HFF-Myc (cell line): ENCODE measurements at regions not wholly inside any gene's neighbourhood (a gene's known extent, or its start where the extent isn't known, plus 50 kb on each side); places are given as distances from the start of the nearest gene placed in this dataset.

Source experiments
- DNase-seq: peaks from one replicate; pipeline ENCODE4 v3.0.0-alpha.2; 2011; ENCODE audit warnings: low read depth; ENCODE audit errors: extremely low read depth
- H3K4me3 ChIP-seq: replicated peaks from 2 replicates; pipeline ENCODE4 v1.5.1; 2011; ENCODE audit warnings: low read depth, mild to moderate bottlenecking, control low read depth, low read length
- CTCF ChIP-seq: IDR thresholded peaks from 2 replicates; pipeline ENCODE4 v1.5.1; 2012; ENCODE audit warnings: mild to moderate bottlenecking, low read depth, low read length, control low read depth; ENCODE audit errors: missing control alignments

GRCh38 chr1:63223426-63223825 is 98.9 kb upstream of the FOXD3 start:
- H3K4me3 ChIP-seq: no peak overlapping the region
- TF ChIP-seq CTCF: no peak
- DNase-seq: no peak

GRCh38 chr1:63230722-63231121 is 91.6 kb upstream of the FOXD3 start:
- no peak for TF ChIP-seq CTCF
- no peak for DNase-seq
- H3K4me3 ChIP-seq: no peak overlapping the region

GRCh38 chr1:63238721-63239120 is 83.6 kb upstream of the FOXD3 start:
- no peak for TF ChIP-seq CTCF
- H3K4me3 ChIP-seq: no peak overlapping the region
- DNase-seq: no peak

DNA sequence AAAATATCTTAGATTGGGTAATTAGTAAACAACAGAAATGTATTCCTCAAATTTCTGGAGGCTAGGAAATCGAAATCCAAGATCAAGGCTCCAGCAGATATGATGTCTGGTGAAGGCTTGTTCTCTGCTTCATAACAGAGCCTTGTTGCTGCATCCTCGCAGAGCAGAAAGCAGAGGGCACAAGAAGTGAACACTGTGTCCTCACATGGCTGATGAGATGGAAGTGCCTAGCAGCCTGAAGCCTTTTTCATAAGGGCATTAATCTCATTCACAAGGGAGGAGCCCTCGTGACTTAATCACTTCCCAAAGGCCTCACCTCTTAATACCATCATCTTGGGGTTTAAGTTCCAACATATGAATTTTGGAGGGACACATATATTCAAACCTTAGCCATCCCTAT is 77.2 kb upstream of the FOXD3 start:
- TF ChIP-seq CTCF: no peak
- no peak for DNase-seq
- H3K4me3 ChIP-seq: no peak overlapping the region

DNA sequence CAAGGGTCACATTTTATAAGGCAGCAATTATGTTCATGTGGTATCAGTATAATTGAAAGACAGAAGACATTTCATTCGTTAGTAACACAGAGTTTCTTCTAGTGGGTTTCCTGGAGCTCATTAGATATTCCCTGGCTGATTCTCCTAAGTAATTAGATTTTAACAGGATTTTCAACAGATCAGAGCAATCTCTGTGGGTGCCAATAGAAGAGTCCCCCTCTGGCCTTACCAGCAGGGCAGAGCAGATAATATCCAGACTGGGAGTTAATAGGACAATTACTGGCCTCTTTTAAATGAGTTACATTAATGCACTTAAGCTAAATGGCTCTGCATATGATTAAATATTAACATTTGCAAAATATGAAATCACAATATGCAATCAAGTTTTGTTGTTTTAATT is 74.2 kb upstream of the FOXD3 start:
- TF ChIP-seq CTCF: no peak
- no peak for DNase-seq
- no peak overlapping the region for H3K4me3 ChIP-seq

- no peak overlapping the region for H3K4me3 ChIP-seq
- no peak for TF ChIP-seq CTCF
- no peak for DNase-seq
These were observed 67.2 kb upstream of the FOXD3 start for GRCh38 chr1:63255153-63255552.

DNA sequence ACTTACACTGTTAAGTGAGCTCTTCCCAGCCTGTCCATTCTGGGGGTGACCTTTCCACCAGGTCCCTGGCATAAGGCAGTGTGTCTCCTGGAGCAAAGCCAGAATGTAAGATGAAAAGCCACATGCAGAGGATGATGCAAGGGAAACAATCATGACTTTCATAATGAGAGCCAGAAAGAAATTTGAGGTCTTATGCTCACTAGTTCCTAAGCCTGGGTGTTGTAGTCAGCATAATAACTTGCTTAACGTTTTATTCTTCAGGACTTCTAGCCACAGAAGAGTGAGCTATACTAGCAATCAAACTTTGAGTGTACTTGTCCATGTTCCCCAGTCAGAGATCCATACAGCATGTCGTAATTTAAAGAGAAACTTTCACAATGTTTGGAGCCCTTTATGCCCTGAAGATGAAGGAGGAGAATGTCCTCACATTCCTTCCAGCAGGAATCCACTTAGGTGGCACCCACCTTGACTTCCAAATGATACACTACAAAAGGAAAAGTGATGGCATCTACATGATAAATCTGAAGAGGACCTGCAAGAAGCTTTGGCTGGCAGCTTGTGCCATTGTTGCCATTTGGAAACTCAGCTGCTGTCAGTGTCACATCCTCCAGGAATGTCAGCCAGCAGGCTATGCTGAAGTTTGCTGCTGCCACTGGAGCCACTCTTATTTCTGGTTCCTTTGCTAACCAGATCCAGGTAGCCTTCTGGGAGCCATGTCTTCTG is 60.5 kb upstream of the FOXD3 start:
- no peak overlapping the region for H3K4me3 ChIP-seq
- TF ChIP-seq CTCF: no peak
- peak; percentile 1 for DNase-seq
